Heart right ventricle (tissue), 16 donors: ENCODE measurements at regions not wholly inside any gene's neighbourhood (a gene's known extent, or its start where the extent isn't known, plus 50 kb on each side); places are given as distances from the start of the nearest gene placed in this dataset.

Experiments used
- ATAC-seq, 8 donors: fragments of 200-7000 bp; cut with Tn5 transposase; one replicate each; pipeline ENCODE4 v1.9.1; 2020; ENCODE audit warnings: mild to moderate bottlenecking in 8 of 8, moderate library complexity in 8 of 8, moderate number of reproducible peaks in 1 of 8
- DNase-seq, 2 donors: peaks; one replicate each; pipeline ENCODE4 v3.0.0-alpha.2; 2020
- H3K27ac ChIP-seq, 10 donors: fragments of 200-600 bp; sonication (generic) in 2 of 10; one replicate each; pipeline versions ENCODE4 v1.5.0 to v1.8.0; 2020 to 2022; ENCODE audit warnings: mild to moderate bottlenecking in 3 of 10
- H3K27me3 ChIP-seq, 7 donors: fragments of 200-600 bp; one replicate each; pipeline ENCODE4 v1.8.0; 2021 to 2022; ENCODE audit warnings: mild to moderate bottlenecking in 2 of 7
- H3K36me3 ChIP-seq, 9 donors: fragments of 200-600 bp; sonication (generic) in 1 of 9; one replicate each; pipeline versions ENCODE4 v1.5.0 to v1.8.0; 2020 to 2022; ENCODE audit warnings: mild to moderate bottlenecking in 2 of 9
- H3K4me1 ChIP-seq, 9 donors: fragments of 200-600 bp; sonication (generic) in 1 of 9; one replicate each; pipeline versions ENCODE4 v1.5.0 to v1.8.0; 2020 to 2022; ENCODE audit warnings: mild to moderate bottlenecking in 4 of 9
- H3K4me3 ChIP-seq, 10 donors: fragments of 200-600 bp; sonication (generic) in 2 of 10; one replicate each; pipeline versions ENCODE4 v1.5.0 to v1.8.0; 2020 to 2022; ENCODE audit warnings: mild to moderate bottlenecking in 7 of 10, moderate library complexity in 2 of 10
- H3K9me3 ChIP-seq, 11 donors: fragments of 200-600 bp in 10 of 11; sonication (generic) in 2 of 11; one replicate each; pipeline versions ENCODE4 v1.5.0 to v1.8.0; 2013 to 2022; ENCODE audit warnings: mild to moderate bottlenecking in 2 of 11, control low read depth in 1 of 11, moderate library complexity in 1 of 11
- CTCF ChIP-seq, 9 donors: fragments of 200-600 bp; sonication (generic) in 2 of 9; IDR thresholded peaks; one replicate each; pipeline versions ENCODE4 v1.5.0 to v1.8.0; 2021 to 2022; ENCODE audit warnings: antibody characterized with exemption in 9 of 9, mild to moderate bottlenecking in 5 of 9, moderate library complexity in 1 of 9
- WGBS, 2 donors: extraction: QIAGEN DNeasy Blood & Tissue Kit; methylation state at CpG; one replicate each; pipeline ENCODE4 v1.1.7; 2013; ENCODE audit warnings: inconsistent platforms in 1 of 2; 5-methylcytosine and 5-hydroxymethylcytosine counted together
- intact Hi-C, 10 donors: fragments of 100-400 bp; cut with DNase I; formaldehyde crosslinking; loops; one replicate each; pipeline versions ENCODE4 v1.11.1 to v1.14.2; 2022
- donor health status: Arrhythmogenic right ventricular cardiomyopathy.
- donor health status: ischemic (EF 13 %, LVEDD 7.1; RV severe dilation, severe dysfunction).
- donor health status: healthy with polysubstance abuse.
- donor health status: DM: no; HTN: yes; CAD: no.
- donor health status: DM: no; HTN: no; CAD: no.
- donor health status: ischemic (EF 25% LVEDD 6.9; RV normal size, moderate dysfunction).
- donor health status: ischemic (EF 25% LVEDD 5.7; RV mildly dilated, moderate dysfunction).
- donor health status: healthy.
- donor health status: DM: yes; HTN: yes; CAD: no.
- donor health status: Ischemic cardiomyopathy.
- donor health status: ischemic (EF 35%, LVEDD 5.7; RV mildly dilated, moderate dysfunction).
- donor health status: nonischemic (EF 11% LVEDD 7.7; RV severe dilation, severe dysfunction).
- donor health status: DM: yes; HTN: yes; CAD: no.
- donor health status: PGD.
- donor health status: ischemic (EF 29% LVEDD 5.4; RV normal size, mild dysfunction).
- donor health status: nonischemic (EF 23%, LVEDD 6.1; RV moderate dilation, normal function).

GRCh38 chr3:110767156-110767555 is 304.5 kb upstream of the NECTIN3 start:
- no peak for TF ChIP-seq CTCF (IDR thresholded peaks at IDR 0.05)
- DNase-seq: no peak
- Histone ChIP-seq H3K4me3 (no peak overlapping the region), H3K4me1 (no peaks in the 10 kb centered on the region), H3K27ac (no peak overlapping the region), H3K27me3 (no peaks in the 10 kb centered on the region), H3K36me3 (no peaks in the 10 kb centered on the region), H3K9me3 (peaks cover 0 to 29% (median 0%) of the 10 kb centered on the region in 11 donors)
- ATAC-seq: no peak
- intact Hi-C loops: no loop called here
- 78 to 79% methylated on average over 2 of the region's 2 CpGs for WGBS, 2 donors

GRCh38 chr3:110767838-110768237 is 303.8 kb upstream of the NECTIN3 start:
- no peak for TF ChIP-seq CTCF (IDR thresholded peaks at IDR 0.05)

GRCh38 chr3:110773413-110773954 is 298.1 kb upstream of the NECTIN3 start:
- no peaks in the 10 kb centered on the region for H3K4me1 ChIP-seq
- intact Hi-C loops: no loop called here
- no peak for TF ChIP-seq CTCF (IDR thresholded peaks at IDR 0.05)
- ATAC-seq (no peak), DNase-seq (no peak)
- no peaks in the 10 kb centered on the region for H3K27me3 ChIP-seq
- WGBS, 2 donors: 76% methylated on average over 9 of the region's 9 CpGs
- no peak overlapping the region for H3K27ac ChIP-seq
- no peak overlapping the region for H3K4me3 ChIP-seq
- H3K9me3 ChIP-seq: peaks cover 0 to 5% (median 0%) of the 10 kb centered on the region in 11 donors
- no peaks in the 10 kb centered on the region for H3K36me3 ChIP-seq

More at GRCh38 chr3:110767838-110768237, 303.8 kb upstream of the NECTIN3 start:
- H3K4me3 ChIP-seq: no peak overlapping the region
- DNase-seq (no peak), ATAC-seq (no peak)
- H3K4me1 ChIP-seq: no peaks in the 10 kb centered on the region
- H3K27me3 ChIP-seq: no peaks in the 10 kb centered on the region
- peaks cover 0 to 29% (median 0%) of the 10 kb centered on the region in 11 donors for H3K9me3 ChIP-seq
- H3K27ac ChIP-seq: no peak overlapping the region
- intact Hi-C loops: no loop called here
- no peaks in the 10 kb centered on the region for H3K36me3 ChIP-seq

GRCh38 chr3:110774496-110775265 is 296.9 kb upstream of the NECTIN3 start:
- WGBS, 2 donors: 77 to 82% methylated on average over 7 of the region's 7 CpGs
- Histone ChIP-seq H3K4me1 (no peaks in the 10 kb centered on the region), H3K27ac (no peak overlapping the region), H3K36me3 (no peaks in the 10 kb centered on the region), H3K9me3 (no peaks in the 10 kb centered on the region), H3K4me3 (no peak overlapping the region), H3K27me3 (no peaks in the 10 kb centered on the region)
- DNase-seq (no peak), ATAC-seq (no peak)
- intact Hi-C loops: no loop called here
- no peak for TF ChIP-seq CTCF (IDR thresholded peaks at IDR 0.05)
